ENCODE measurements at regions not wholly inside any gene's neighbourhood (a gene's known extent, or its start where the extent isn't known, plus 50 kb on each side); places are given as distances from the start of the nearest gene placed in this dataset.
A peak's percentile ranks its signal among the peaks of the same experiment; 100 is the strongest.

DNA sequence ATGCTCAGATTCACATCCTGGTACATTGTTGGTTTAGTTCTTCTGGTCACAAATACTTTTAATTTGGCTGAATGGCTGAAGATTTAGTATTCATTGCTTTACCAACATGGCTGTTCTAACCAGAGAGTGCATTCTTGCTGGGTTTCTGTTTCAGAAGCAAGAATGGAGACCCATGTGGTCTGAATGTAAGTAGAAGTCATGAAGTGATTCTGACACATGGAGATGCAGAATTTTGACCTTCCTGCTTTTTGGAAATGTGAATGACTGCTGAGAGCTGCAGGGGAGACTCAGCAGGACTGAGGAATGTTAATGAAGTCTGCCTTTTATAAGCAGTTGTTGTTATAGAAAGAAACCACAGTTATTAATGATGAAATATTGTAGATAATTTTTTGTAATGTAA, 576.1 kb upstream of the MARCKS start:
- H3K4me3 Mint-ChIP-seq (ENCODE audit: unreplicated experiment): no peak overlapping the region
- peaks cover 3% of the 10 kb centered on the region for H3K9me3 Mint-ChIP-seq (ENCODE audit: unreplicated experiment)
- no peak overlapping the region for H3K27ac Mint-ChIP-seq (ENCODE audit: unreplicated experiment)
- Histone ChIP-seq H3K4me2 (ENCODE audit: low read length) (no peak overlapping the region), H2AFZ (ENCODE audit: low read depth, low read length) (no peak overlapping the region), H4K20me1 (ENCODE audit: insufficient read depth, low read length) (no peaks in the 10 kb centered on the region), H3K9ac (ENCODE audit: low read length) (no peak overlapping the region), H3K4me3 (ENCODE audit: insufficient read depth, low read depth, low read length) (no peak overlapping the region), H3K9me3 (ENCODE audit: insufficient read depth, low read depth, low read length) (no peaks in the 10 kb centered on the region), H3K79me2 (ENCODE audit: insufficient read depth, low read length) (no peaks in the 10 kb centered on the region), H3K36me3 (ENCODE audit: insufficient read depth, low read length) (no peaks in the 10 kb centered on the region), H3K4me1 (ENCODE audit: insufficient read depth, low read length) (peaks cover 5% of the 10 kb centered on the region), H3K27ac (ENCODE audit: low read depth, low read length) (no peak overlapping the region), H3K27me3 (ENCODE audit: insufficient read depth, low read length) (no peaks in the 10 kb centered on the region)
- DNase-seq (ENCODE audit: low read depth) (peak; percentile 12), FAIRE-seq (no peak)
- peaks cover 9% of the 10 kb centered on the region for H3K4me1 Mint-ChIP-seq (ENCODE audit: low read depth, unreplicated experiment)
- H3K36me3 Mint-ChIP-seq (ENCODE audit: low read depth, unreplicated experiment): no peaks in the 10 kb centered on the region
- no peaks in the 10 kb centered on the region for H3K27me3 Mint-ChIP-seq (ENCODE audit: low read depth, unreplicated experiment)
- TF ChIP-seq, protein P1, sequence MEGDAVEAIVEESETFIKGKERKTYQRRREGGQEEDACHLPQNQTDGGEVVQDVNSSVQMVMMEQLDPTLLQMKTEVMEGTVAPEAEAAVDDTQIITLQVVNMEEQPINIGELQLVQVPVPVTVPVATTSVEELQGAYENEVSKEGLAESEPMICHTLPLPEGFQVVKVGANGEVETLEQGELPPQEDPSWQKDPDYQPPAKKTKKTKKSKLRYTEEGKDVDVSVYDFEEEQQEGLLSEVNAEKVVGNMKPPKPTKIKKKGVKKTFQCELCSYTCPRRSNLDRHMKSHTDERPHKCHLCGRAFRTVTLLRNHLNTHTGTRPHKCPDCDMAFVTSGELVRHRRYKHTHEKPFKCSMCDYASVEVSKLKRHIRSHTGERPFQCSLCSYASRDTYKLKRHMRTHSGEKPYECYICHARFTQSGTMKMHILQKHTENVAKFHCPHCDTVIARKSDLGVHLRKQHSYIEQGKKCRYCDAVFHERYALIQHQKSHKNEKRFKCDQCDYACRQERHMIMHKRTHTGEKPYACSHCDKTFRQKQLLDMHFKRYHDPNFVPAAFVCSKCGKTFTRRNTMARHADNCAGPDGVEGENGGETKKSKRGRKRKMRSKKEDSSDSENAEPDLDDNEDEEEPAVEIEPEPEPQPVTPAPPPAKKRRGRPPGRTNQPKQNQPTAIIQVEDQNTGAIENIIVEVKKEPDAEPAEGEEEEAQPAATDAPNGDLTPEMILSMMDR (IDR thresholded peaks at IDR 0.05; ENCODE audit: insufficient read depth, low read depth, low read length): no peak
- no peak for TF ChIP-seq EZH2 (IDR thresholded peaks at IDR 0.05; ENCODE audit: insufficient read depth, low read length)

DNA sequence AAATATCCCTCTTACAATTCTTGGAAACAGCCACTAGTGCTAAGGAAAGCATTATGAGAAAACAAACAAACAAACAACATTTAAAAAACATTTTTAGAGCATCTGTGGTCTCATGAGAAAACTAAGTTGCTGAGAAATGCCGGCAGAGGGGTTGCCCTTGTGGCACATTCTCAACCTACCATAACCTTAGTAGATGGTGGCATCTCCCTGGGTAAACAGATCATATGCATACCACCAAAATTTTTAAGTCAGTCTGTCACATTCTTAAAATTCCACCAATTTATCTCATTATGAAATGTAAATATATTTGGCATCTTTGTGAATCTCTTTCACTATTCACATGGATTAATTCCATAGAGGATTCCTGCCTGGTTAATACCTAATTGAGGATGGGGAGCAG, 575.7 kb upstream of the MARCKS start:
- no peaks in the 10 kb centered on the region for H3K27me3 Mint-ChIP-seq (ENCODE audit: low read depth, unreplicated experiment)
- peaks cover 5% of the 10 kb centered on the region for H3K9me3 Mint-ChIP-seq (ENCODE audit: unreplicated experiment)
- DNase-seq (ENCODE audit: low read depth) (no peak), FAIRE-seq (no peak)
- no peaks in the 10 kb centered on the region for H3K36me3 ChIP-seq (ENCODE audit: insufficient read depth, low read length)
- no peaks in the 10 kb centered on the region for H3K79me2 ChIP-seq (ENCODE audit: insufficient read depth, low read length)
- no peak overlapping the region for H2AFZ ChIP-seq (ENCODE audit: low read depth, low read length)
- H4K20me1 ChIP-seq (ENCODE audit: insufficient read depth, low read length): no peaks in the 10 kb centered on the region
- no peaks in the 10 kb centered on the region for H3K27me3 ChIP-seq (ENCODE audit: insufficient read depth, low read length)
- no peak overlapping the region for H3K27ac ChIP-seq (ENCODE audit: low read depth, low read length)
- H3K4me1 Mint-ChIP-seq (ENCODE audit: low read depth, unreplicated experiment): peaks cover 9% of the 10 kb centered on the region
- TF ChIP-seq, protein P1 (IDR thresholded peaks at IDR 0.05; ENCODE audit: insufficient read depth, low read depth, low read length): no peak
- no peak for TF ChIP-seq EZH2 (IDR thresholded peaks at IDR 0.05; ENCODE audit: insufficient read depth, low read length)
- H3K9ac ChIP-seq (ENCODE audit: low read length): no peak overlapping the region
- H3K27ac Mint-ChIP-seq (ENCODE audit: unreplicated experiment): no peak overlapping the region
- H3K4me1 ChIP-seq (ENCODE audit: insufficient read depth, low read length): peaks cover 5% of the 10 kb centered on the region
- H3K9me3 ChIP-seq (ENCODE audit: insufficient read depth, low read depth, low read length): no peaks in the 10 kb centered on the region
- no peak overlapping the region for H3K4me2 ChIP-seq (ENCODE audit: low read length)
- H3K4me3 ChIP-seq (ENCODE audit: insufficient read depth, low read depth, low read length): no peak overlapping the region
- no peaks in the 10 kb centered on the region for H3K36me3 Mint-ChIP-seq (ENCODE audit: low read depth, unreplicated experiment)
- H3K4me3 Mint-ChIP-seq (ENCODE audit: unreplicated experiment): no peak overlapping the region

DNA sequence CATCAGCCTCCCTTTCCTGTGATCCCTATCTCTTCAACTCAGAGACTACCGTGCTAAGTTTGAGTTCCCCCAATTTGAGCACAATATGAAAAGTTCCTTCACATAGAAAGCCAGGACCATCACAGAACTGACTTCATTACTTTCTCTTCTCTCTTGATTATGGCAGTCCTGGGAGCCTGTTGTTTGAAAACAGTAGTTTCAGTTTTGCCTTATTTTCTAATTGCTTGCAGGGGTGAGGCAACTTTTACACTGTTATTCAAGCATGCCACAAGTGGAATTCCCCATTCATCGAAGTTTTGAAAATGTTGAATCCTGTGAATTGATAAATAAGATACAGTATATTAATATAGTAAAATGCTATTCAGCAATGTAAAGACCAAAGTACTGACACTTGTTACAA, 569.7 kb upstream of the MARCKS start:
- FAIRE-seq (no peak), DNase-seq (ENCODE audit: low read depth) (no peak)
- Histone ChIP-seq H3K27ac (ENCODE audit: low read depth, low read length) (no peak overlapping the region), H3K4me3 (ENCODE audit: insufficient read depth, low read depth, low read length) (no peak overlapping the region), H3K27me3 (ENCODE audit: insufficient read depth, low read length) (no peaks in the 10 kb centered on the region), H3K9ac (ENCODE audit: low read length) (no peak overlapping the region), H3K4me2 (ENCODE audit: low read length) (no peak overlapping the region), H2AFZ (ENCODE audit: low read depth, low read length) (no peak overlapping the region), H3K9me3 (ENCODE audit: insufficient read depth, low read depth, low read length) (no peaks in the 10 kb centered on the region), H3K4me1 (ENCODE audit: insufficient read depth, low read length) (no peaks in the 10 kb centered on the region), H3K36me3 (ENCODE audit: insufficient read depth, low read length) (no peaks in the 10 kb centered on the region), H4K20me1 (ENCODE audit: insufficient read depth, low read length) (no peaks in the 10 kb centered on the region), H3K79me2 (ENCODE audit: insufficient read depth, low read length) (no peaks in the 10 kb centered on the region)
- H3K27ac Mint-ChIP-seq (ENCODE audit: unreplicated experiment): no peak overlapping the region
- no peaks in the 10 kb centered on the region for H3K4me1 Mint-ChIP-seq (ENCODE audit: low read depth, unreplicated experiment)
- peaks cover 14% of the 10 kb centered on the region for H3K9me3 Mint-ChIP-seq (ENCODE audit: unreplicated experiment)
- no peaks in the 10 kb centered on the region for H3K36me3 Mint-ChIP-seq (ENCODE audit: low read depth, unreplicated experiment)
- TF ChIP-seq, protein P1 (IDR thresholded peaks at IDR 0.05; ENCODE audit: insufficient read depth, low read depth, low read length): no peak
- TF ChIP-seq EZH2 (IDR thresholded peaks at IDR 0.05; ENCODE audit: insufficient read depth, low read length): no peak
- H3K27me3 Mint-ChIP-seq (ENCODE audit: low read depth, unreplicated experiment): no peaks in the 10 kb centered on the region
- no peak overlapping the region for H3K4me3 Mint-ChIP-seq (ENCODE audit: unreplicated experiment)
